Erythroblast (primary cell): ENCODE measurements at regions not wholly inside any gene's neighbourhood (a gene's known extent, or its start where the extent isn't known, plus 50 kb on each side); places are given as distances from the start of the nearest gene placed in this dataset.

Experiments
- DNase-seq, 2 experiments: peaks; one replicate each; lab custom pipeline; 2025; lab: John Stamatoyannopoulos, UW
- GATA1 ChIP-seq: IDR thresholded peaks from 2 replicates; pipeline ENCODE4 v1.6.1; 2011; ENCODE audit warnings: low read depth, mild to moderate bottlenecking, control low read depth, low read length, moderate library complexity
- POLR2A ChIP-seq: IDR thresholded peaks from 2 replicates; pipeline ENCODE4 v1.6.1; 2011; ENCODE audit warnings: mild to moderate bottlenecking, low read length

GRCh38 chr2:239724194-239724849 is 300.8 kb downstream of the NDUFA10 start:
- no peak for TF ChIP-seq POLR2A
- no peak for TF ChIP-seq GATA1
- no peak for DNase-seq

- TF ChIP-seq POLR2A (no peak), GATA1 (no peak)
- DNase-seq = no peak
Measured at GRCh38 chr2:239723486-239724193, 301.5 kb downstream of the NDUFA10 start.

GRCh38 chr2:239722760-239723470 is 302.2 kb downstream of the NDUFA10 start:
- DNase-seq = no peak
- TF ChIP-seq GATA1 (no peak), POLR2A (no peak)

GRCh38 chr2:239721991-239722759 is 303.0 kb downstream of the NDUFA10 start:
- DNase-seq = no peak
- TF ChIP-seq GATA1 (no peak), POLR2A (no peak)

- no peak for TF ChIP-seq POLR2A
- TF ChIP-seq GATA1 = no peak
- DNase-seq = no peak
Measured at GRCh38 chr2:239721531-239721930, 303.6 kb downstream of the NDUFA10 start.

- TF ChIP-seq GATA1 (no peak), POLR2A (no peak)
- DNase-seq = peak in 1 of 2 experiments; percentile 29
Measured at GRCh38 chr2:239720361-239721360, 304.5 kb downstream of the NDUFA10 start.

- TF ChIP-seq GATA1 = no peak
- no peak for TF ChIP-seq POLR2A
- no peak for DNase-seq
Measured at GRCh38 chr2:239719791-239720360, 305.3 kb downstream of the NDUFA10 start.

GRCh38 chr2:239718991-239719390 is 306.2 kb downstream of the NDUFA10 start:
- peak; percentile 13 to 32 for DNase-seq

GRCh38 chr2:239717706-239718105 is 307.4 kb downstream of the NDUFA10 start:
- DNase-seq = no peak
- TF ChIP-seq POLR2A = no peak
- TF ChIP-seq GATA1 = no peak

GRCh38 chr2:239717319-239717675 is 307.8 kb downstream of the NDUFA10 start:
- no peak for DNase-seq
- no peak for TF ChIP-seq GATA1
- no peak for TF ChIP-seq POLR2A

- DNase-seq = no peak
- TF ChIP-seq GATA1 (no peak), POLR2A (no peak)
Measured at GRCh38 chr2:239716536-239717318, 308.4 kb downstream of the NDUFA10 start.
